Esophagus squamous epithelium (tissue), 5 donors: ENCODE measurements at regions not wholly inside any gene's neighbourhood (a gene's known extent, or its start where the extent isn't known, plus 50 kb on each side); places are given as distances from the start of the nearest gene placed in this dataset.

ENCODE experiments used
- DNase-seq: peaks from one replicate; lab custom pipeline; 2025; lab: John Stamatoyannopoulos, UW
- H3K27ac ChIP-seq, 4 donors: fragments of 200-600 bp; sonication (generic); one replicate each; pipeline ENCODE4 v1.5.1; 2016 to 2019; ENCODE audit warnings: mild to moderate bottlenecking in 1 of 4
- H3K27me3 ChIP-seq, 4 donors: fragments of 200-600 bp; sonication (generic); 1 replicate in 3 of 4; 2 replicates in 1 of 4; pipeline versions ENCODE4 v1.5.1 to v1.6.0; 2017 to 2021; ENCODE audit warnings: antibody characterized with exemption in 1 of 4
- H3K36me3 ChIP-seq, 3 donors: fragments of 200-600 bp; sonication (generic); one replicate each; pipeline ENCODE4 v1.5.1; 2016 to 2019
- H3K4me1 ChIP-seq, 3 donors: fragments of 200-600 bp; sonication (generic); one replicate each; pipeline ENCODE4 v1.5.1; 2017 to 2019
- H3K4me3 ChIP-seq, 4 donors: fragments of 200-600 bp; sonication (generic); 1 replicate in 3 of 4; 2 replicates in 1 of 4; pipeline ENCODE4 v1.5.1; 2016 to 2019; ENCODE audit warnings: mild to moderate bottlenecking in 2 of 4, moderate library complexity in 1 of 4
- H3K9me3 ChIP-seq, 3 donors: fragments of 200-600 bp; sonication (generic); one replicate each; pipeline ENCODE4 v1.5.1; 2016 to 2019
- CTCF ChIP-seq, 6 experiments: fragments of 450-650 bp in 4 of 6; fragments of 200-600 bp in 2 of 6; sonication (generic) in 2 of 6; IDR thresholded peaks; one replicate each; pipeline ENCODE4 v1.5.1; 2016 to 2019; ENCODE audit warnings: antibody characterized with exemption in 6 of 6, mild to moderate bottlenecking in 4 of 6, moderate library complexity in 4 of 6
- POLR2A ChIP-seq, 4 donors: fragments of 450-650 bp; IDR thresholded peaks; one replicate each; pipeline ENCODE4 v1.6.1; 2017; ENCODE audit warnings: antibody characterized with exemption in 4 of 4, mild to moderate bottlenecking in 4 of 4, moderate library complexity in 3 of 4
- WGBS, 2 donors: methylation state at CpG; one replicate each; pipeline ENCODE4 v1.1.5; 2018; 5-methylcytosine and 5-hydroxymethylcytosine counted together
- intact Hi-C: fragments of 100-400 bp; cut with DNase I; formaldehyde crosslinking; loops from one replicate; pipeline ENCODE4 v1.15.0; 2022
- donor health status: DM: yes; HTN: yes; CAD: no.

DNA sequence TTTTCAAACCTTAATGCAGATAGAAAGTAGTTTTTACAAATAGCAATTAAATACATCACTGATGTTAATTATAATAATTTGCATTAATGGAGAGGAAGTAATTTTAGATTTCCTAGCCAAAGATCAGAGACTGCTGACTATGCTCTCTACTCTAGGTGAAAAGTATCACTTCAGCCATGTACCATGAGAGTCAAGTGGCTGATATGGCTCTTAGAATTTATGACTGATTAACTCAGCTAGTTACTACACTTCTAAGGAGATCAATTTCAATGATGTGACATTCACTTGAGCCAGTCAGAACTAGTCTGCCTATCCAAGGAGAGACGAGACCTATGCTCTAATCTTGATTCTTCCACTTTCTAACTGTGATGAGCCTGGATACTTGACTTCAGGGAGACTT lies 405.7 kb upstream of the RORA start:
- TF ChIP-seq CTCF (IDR thresholded peaks at IDR 0.05) (no peak), POLR2A (IDR thresholded peaks at IDR 0.05) (no peak)
- DNase-seq, result no peak
- H3K27ac ChIP-seq, result no peak overlapping the region
- peaks cover 0 to 12% (median 0%) of the 10 kb centered on the region in 4 donors for H3K27me3 ChIP-seq
- WGBS, 2 donors, result 76 to 80% methylated on average over 1 of the region's 1 CpG
- no peaks in the 10 kb centered on the region for H3K9me3 ChIP-seq
- intact Hi-C loops, result no loop called here
- H3K36me3 ChIP-seq, result no peaks in the 10 kb centered on the region
- H3K4me1 ChIP-seq, result no peaks in the 10 kb centered on the region
- no peak overlapping the region for H3K4me3 ChIP-seq

- TF ChIP-seq CTCF (IDR thresholded peaks at IDR 0.05) (no peak), POLR2A (IDR thresholded peaks at IDR 0.05) (no peak)
- Histone ChIP-seq H3K36me3 (no peaks in the 10 kb centered on the region), H3K27ac (no peak overlapping the region), H3K9me3 (no peaks in the 10 kb centered on the region), H3K4me1 (no peaks in the 10 kb centered on the region), H3K27me3 (peaks cover 0 to 12% (median 0%) of the 10 kb centered on the region in 4 donors), H3K4me3 (no peak overlapping the region)
- intact Hi-C loops, result no loop called here
- WGBS, 2 donors, result 83 to 86% methylated on average over 4 of the region's 4 CpGs
- DNase-seq, result no peak
Measured at GRCh38 chr15:61633951-61634350, 404.8 kb upstream of the RORA start.

DNA sequence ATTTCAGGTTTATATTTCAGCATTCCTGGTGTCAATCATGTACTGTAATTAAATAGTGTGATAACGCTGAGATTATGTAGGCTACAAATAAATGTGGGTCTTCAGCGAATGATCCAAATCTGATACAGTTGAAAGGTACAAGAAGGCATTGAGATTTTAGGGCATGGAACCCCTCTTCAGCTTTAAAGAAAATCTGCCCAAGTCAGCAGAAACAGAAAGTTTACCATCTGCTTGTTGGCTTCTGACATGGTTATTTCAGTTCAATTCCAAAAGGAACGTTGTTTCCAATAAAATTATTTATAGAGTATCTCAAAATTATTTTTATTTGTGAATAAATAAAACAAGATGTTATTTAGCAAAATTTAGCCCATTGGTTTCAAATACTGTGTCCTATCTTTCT lies 400.2 kb upstream of the RORA start:
- Histone ChIP-seq H3K4me1 (no peaks in the 10 kb centered on the region), H3K9me3 (no peaks in the 10 kb centered on the region), H3K4me3 (no peak overlapping the region), H3K27ac (no peak overlapping the region), H3K36me3 (no peaks in the 10 kb centered on the region), H3K27me3 (peaks cover 0 to 8% (median 0%) of the 10 kb centered on the region in 4 donors)
- intact Hi-C loops, result no loop called here
- TF ChIP-seq CTCF (IDR thresholded peaks at IDR 0.05) (no peak), POLR2A (IDR thresholded peaks at IDR 0.05) (no peak)
- no peak for DNase-seq
- 79 to 89% methylated on average over 3 of the region's 3 CpGs for WGBS, 2 donors

GRCh38 chr15:61624950-61625349 lies 395.8 kb upstream of the RORA start:
- no peaks in the 10 kb centered on the region for H3K4me1 ChIP-seq
- DNase-seq, result no peak
- H3K4me3 ChIP-seq, result no peak overlapping the region
- WGBS, 2 donors, result 83 to 86% methylated on average over 7 of the region's 7 CpGs
- peaks cover 0 to 3% (median 0%) of the 10 kb centered on the region in 4 donors for H3K27me3 ChIP-seq
- no peaks in the 10 kb centered on the region for H3K9me3 ChIP-seq
- no peak for TF ChIP-seq CTCF (IDR thresholded peaks at IDR 0.05)
- TF ChIP-seq POLR2A (IDR thresholded peaks at IDR 0.05), result no peak
- no peak overlapping the region for H3K27ac ChIP-seq
- H3K36me3 ChIP-seq, result no peaks in the 10 kb centered on the region
- intact Hi-C loops, result no loop called here

DNA sequence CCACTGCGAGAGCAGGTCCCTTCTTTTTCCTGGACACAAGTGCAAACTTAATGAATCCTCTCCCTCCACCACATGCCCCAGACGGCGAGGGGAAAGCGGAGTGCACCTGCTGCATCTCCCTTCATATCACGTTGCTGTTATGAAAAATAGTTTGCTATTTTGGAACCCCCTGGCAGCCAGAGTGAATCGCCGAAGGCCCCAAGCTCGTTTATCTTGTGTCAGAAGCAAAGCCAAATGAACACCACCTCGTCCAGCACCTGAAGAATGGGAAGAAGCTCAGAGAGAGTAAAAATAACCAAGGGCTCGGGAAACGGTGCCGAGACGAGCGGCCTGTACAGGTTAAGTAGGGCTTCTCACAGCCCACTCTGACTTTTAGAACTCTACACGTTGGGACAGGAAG lies 394.6 kb upstream of the RORA start:
- no peak overlapping the region for H3K27ac ChIP-seq
- WGBS, 2 donors, result 69 to 78% methylated on average over 7 to 8 of the region's 15 CpGs

More for the DNA sequence above, 394.6 kb upstream of the RORA start:
- H3K27me3 ChIP-seq, result peaks cover 0 to 3% (median 0%) of the 10 kb centered on the region in 4 donors
- TF ChIP-seq CTCF (IDR thresholded peaks at IDR 0.05), result no peak
- no peak for TF ChIP-seq POLR2A (IDR thresholded peaks at IDR 0.05)
- DNase-seq, result no peak
- no peaks in the 10 kb centered on the region for H3K9me3 ChIP-seq
- H3K36me3 ChIP-seq, result no peaks in the 10 kb centered on the region
- intact Hi-C loops, result no loop called here
- no peak overlapping the region for H3K4me3 ChIP-seq
- H3K4me1 ChIP-seq, result no peaks in the 10 kb centered on the region
